Right lobe of liver (tissue), 6 donors: ENCODE measurements at regions not wholly inside any gene's neighbourhood (a gene's known extent, or its start where the extent isn't known, plus 50 kb on each side); places are given as distances from the start of the nearest gene placed in this dataset.

Experiments used
- ATAC-seq, 4 donors: fragments of 200-7000 bp; cut with Tn5 transposase; one replicate each; pipeline ENCODE4 v1.9.1; 2020; ENCODE audit warnings: mild to moderate bottlenecking in 4 of 4, moderate library complexity in 4 of 4
- DNase-seq, 3 donors: peaks; one replicate each; pipeline ENCODE4 v3.0.0-alpha.2; 2020
- H3K27ac ChIP-seq, 3 donors: fragments of 200-600 bp; one replicate each; pipeline ENCODE4 v1.8.0; 2022
- H3K27me3 ChIP-seq, 2 donors: fragments of 200-600 bp; one replicate each; pipeline ENCODE4 v1.8.0; 2022
- H3K36me3 ChIP-seq, 4 donors: fragments of 200-600 bp; sonication (generic) in 1 of 4; one replicate each; pipeline versions ENCODE4 v1.5.1 to v1.8.0; 2017 to 2022; ENCODE audit warnings: control low read depth in 1 of 4
- H3K4me1 ChIP-seq, 4 donors: fragments of 200-600 bp; sonication (generic) in 1 of 4; one replicate each; pipeline versions ENCODE4 v1.5.1 to v1.8.0; 2017 to 2022; ENCODE audit warnings: control low read depth in 1 of 4
- H3K4me3 ChIP-seq, 3 donors: fragments of 200-600 bp; one replicate each; pipeline ENCODE4 v1.8.0; 2022
- H3K9me3 ChIP-seq, 4 donors: fragments of 200-600 bp; sonication (generic) in 1 of 4; one replicate each; pipeline versions ENCODE4 v1.5.1 to v1.8.0; 2017 to 2022; ENCODE audit warnings: control low read depth in 1 of 4
- POLR2A ChIP-seq: fragments of 450-650 bp; IDR thresholded peaks from one replicate; pipeline ENCODE4 v1.6.1; 2017; ENCODE audit warnings: antibody characterized with exemption, mild to moderate bottlenecking
- WGBS: methylation state at CpG from one replicate; pipeline ENCODE4 v1.1.6; 2018; ENCODE audit warnings: low coverage, low lambda C conversion rate; ENCODE audit not compliant: insufficient coverage; ENCODE audit errors: missing lambda C conversion rate; 5-methylcytosine and 5-hydroxymethylcytosine counted together
- intact Hi-C, 2 donors: fragments of 100-400 bp; cut with DNase I; formaldehyde crosslinking; loops; one replicate each; pipeline versions ENCODE4 v1.11.2 to v1.14.1; 2022
- TF ChIP-seq, protein P1 (sequence below), 4 donors: fragments of 200-600 bp in 3 of 4; fragments of 450-650 bp in 1 of 4; IDR thresholded peaks; one replicate each; pipeline versions ENCODE4 v1.5.1 to v1.8.0; 2016 to 2022; ENCODE audit warnings: antibody characterized with exemption in 4 of 4, mild to moderate bottlenecking in 2 of 4
- donor health status: DM: no; HTN: yes; CAD: no.
- donor health status: DM: no; HTN: no; CAD: no.
- donor health status: DM: no; HTN: no; CAD: no.
- donor health status: DM: no; HTN: yes; CAD: no.
- donor health status: DM: no; HTN: yes; CAD: no.

DNA sequence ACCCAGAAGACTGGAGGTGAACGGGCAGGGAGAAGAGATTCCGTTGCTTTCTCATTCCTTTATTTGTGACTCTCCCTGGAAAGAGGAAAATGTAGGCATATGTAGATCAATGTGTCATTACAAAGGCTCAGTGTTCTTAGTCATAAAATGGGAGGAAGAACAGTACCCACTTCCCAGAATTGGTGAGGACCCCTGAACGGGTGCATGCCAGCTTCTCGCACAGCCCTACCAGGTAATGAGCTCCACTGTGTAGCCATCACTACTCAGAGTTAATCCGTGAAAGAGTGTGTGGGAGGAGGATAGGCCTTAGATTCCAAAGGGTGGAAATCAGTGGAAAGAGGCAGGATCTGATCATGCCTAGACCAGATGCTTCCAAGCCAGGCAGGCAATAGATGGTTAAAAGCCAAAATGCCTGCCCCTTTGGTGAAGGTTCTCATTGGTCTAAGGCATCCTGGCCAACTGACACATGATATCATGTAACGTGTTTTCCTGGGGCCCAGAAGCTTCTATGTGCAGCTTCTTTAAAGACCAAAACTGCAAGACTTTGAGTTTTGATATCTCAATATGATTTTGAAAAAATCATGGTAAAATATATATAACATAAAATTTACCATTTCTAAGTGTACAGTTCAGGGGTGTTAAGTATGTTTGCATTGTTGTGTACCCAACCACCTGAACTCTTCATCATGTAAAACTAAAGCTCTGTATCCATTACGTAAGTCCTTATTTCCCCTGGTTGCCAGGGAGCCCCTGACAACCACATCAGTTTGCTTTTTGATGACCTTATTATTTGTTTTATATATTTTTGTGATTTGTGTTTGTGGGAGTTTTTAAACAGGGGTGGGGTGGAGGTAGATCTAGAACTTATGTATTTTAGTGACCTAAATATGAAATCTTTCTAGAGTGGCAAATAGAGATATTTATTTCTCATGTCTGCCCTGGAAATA, 402.2 kb upstream of the CFAP20DC start:
- H3K9me3 ChIP-seq: no peaks in the 10 kb centered on the region
- DNase-seq (no peak), ATAC-seq (no peak)
- intact Hi-C loops: no loop called here
- no peak for TF ChIP-seq POLR2A
- TF ChIP-seq, protein P1, sequence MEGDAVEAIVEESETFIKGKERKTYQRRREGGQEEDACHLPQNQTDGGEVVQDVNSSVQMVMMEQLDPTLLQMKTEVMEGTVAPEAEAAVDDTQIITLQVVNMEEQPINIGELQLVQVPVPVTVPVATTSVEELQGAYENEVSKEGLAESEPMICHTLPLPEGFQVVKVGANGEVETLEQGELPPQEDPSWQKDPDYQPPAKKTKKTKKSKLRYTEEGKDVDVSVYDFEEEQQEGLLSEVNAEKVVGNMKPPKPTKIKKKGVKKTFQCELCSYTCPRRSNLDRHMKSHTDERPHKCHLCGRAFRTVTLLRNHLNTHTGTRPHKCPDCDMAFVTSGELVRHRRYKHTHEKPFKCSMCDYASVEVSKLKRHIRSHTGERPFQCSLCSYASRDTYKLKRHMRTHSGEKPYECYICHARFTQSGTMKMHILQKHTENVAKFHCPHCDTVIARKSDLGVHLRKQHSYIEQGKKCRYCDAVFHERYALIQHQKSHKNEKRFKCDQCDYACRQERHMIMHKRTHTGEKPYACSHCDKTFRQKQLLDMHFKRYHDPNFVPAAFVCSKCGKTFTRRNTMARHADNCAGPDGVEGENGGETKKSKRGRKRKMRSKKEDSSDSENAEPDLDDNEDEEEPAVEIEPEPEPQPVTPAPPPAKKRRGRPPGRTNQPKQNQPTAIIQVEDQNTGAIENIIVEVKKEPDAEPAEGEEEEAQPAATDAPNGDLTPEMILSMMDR (IDR thresholded peaks at IDR 0.05): no peak
- H3K4me3 ChIP-seq: no peak overlapping the region
- H3K36me3 ChIP-seq: no peaks in the 10 kb centered on the region
- no peaks in the 10 kb centered on the region for H3K27me3 ChIP-seq
- H3K4me1 ChIP-seq: no peaks in the 10 kb centered on the region
- H3K27ac ChIP-seq: no peak overlapping the region
- 62% methylated on average over 6 of the region's 7 CpGs for WGBS

DNA sequence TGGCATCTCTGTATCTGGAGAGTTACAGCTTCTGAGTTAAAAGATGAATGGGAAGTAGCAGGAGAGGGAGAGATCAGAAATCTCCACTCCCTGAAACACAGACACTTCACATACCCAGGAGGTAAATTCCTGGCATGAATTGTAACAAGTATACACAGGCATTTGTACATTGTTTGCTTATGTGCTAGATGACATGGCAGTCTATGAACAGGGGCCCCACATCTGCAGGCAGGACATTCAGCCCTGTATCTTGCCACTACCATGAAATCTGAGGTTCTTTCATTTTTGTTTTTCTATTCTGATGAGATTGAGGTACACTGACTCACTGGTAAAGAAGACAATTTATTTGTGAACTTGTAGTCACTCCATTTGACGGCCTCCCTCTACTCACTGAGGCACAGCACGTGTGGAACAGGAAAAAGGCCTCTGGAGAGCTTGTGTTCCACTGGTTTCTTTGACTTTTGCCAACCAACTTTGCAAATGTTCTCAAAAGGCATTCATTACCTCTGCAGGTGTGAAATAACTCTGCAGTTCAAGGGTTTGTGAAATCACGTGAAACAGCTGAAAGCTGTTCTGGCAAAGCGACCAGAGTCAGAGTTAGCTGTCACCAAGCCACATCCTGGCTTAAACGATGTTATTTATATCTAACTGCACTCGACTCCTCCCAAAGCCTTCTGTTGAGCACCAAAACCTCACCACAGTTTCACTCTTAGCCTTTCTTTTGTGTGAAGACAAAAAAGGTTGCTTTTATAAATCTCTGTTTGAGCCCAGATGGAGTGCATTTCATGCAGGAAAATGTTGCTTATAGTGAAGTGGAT, 401.3 kb upstream of the CFAP20DC start:
- Histone ChIP-seq H3K36me3 (no peaks in the 10 kb centered on the region), H3K4me1 (no peaks in the 10 kb centered on the region), H3K4me3 (no peak overlapping the region), H3K27ac (peak overlapping the region in 1 of 3 donors; percentile 3), H3K9me3 (no peaks in the 10 kb centered on the region), H3K27me3 (no peaks in the 10 kb centered on the region)
- WGBS: 36% methylated on average over 6 of the region's 6 CpGs
- intact Hi-C loops: no loop called here
- TF ChIP-seq, protein P1 (IDR thresholded peaks at IDR 0.05): no peak
- no peak for TF ChIP-seq POLR2A
- DNase-seq (no peak), ATAC-seq (peak; percentile 37 to 59 (median 44))

DNA sequence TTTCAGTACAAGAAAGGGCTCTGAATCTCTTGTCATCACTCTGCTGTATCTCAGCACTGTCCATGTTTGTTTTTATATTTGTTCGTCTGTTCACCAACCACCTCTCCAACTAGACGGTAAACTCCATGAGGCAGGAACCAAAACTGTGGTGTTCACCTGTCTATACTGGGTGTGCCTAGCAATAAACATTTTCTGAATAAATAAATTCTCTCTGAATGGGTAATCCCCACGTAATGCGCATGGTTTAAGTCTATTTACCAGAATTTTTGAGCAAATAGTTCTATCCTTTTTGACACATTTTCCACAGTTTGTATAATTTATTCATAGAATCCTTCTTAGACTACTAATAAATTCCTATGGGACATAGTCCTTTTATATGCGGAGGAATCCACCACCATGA, 400.6 kb upstream of the CFAP20DC start:
- 69% methylated on average over 5 of the region's 5 CpGs for WGBS
- Histone ChIP-seq H3K4me3 (no peak overlapping the region), H3K27me3 (no peaks in the 10 kb centered on the region), H3K27ac (peak overlapping the region in 1 of 3 donors; percentile 3), H3K4me1 (no peaks in the 10 kb centered on the region), H3K36me3 (no peaks in the 10 kb centered on the region), H3K9me3 (no peaks in the 10 kb centered on the region)
- ATAC-seq: no peak
- TF ChIP-seq POLR2A: no peak
- TF ChIP-seq, protein P1 (IDR thresholded peaks at IDR 0.05): no peak
- DNase-seq: no peak
- intact Hi-C loops: no loop called here

DNA sequence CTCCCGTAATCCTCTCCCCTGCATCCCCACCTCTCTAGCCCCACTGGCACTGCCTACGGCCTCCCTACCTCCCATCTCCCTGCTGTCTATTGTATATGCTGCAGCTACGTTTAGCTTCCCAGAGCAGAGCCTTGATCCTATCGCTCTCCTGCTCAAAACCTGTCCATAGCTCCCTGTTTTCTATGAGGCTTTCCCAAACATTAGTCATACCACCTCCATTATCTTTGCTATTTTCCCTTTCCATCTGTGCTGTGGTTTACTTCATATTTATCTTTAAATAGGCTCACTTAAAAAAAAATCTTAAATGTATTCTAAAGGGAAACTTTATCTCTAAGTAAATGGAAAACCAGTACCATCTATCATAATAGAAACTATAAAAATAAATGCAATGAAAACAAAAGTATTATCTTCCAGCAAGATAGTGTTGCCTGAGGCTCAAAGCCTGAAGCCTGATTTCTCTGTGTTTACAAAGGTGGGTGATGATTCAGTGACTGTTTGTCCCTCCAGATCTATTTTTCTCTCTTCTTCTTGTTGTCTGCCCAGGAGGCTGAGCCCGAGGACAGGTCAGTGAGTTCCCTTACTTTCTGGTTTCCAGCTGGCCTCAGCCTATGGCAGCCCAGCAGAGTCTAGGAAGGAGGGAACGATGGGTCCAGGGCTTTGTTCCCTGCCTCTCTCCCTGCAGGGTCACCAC, 397.1 kb upstream of the CFAP20DC start:
- no peak for DNase-seq
- Histone ChIP-seq H3K4me1 (no peaks in the 10 kb centered on the region), H3K27me3 (no peaks in the 10 kb centered on the region), H3K36me3 (no peaks in the 10 kb centered on the region), H3K27ac (no peak overlapping the region), H3K4me3 (no peak overlapping the region), H3K9me3 (no peaks in the 10 kb centered on the region)
- ATAC-seq: no peak
- no peak for TF ChIP-seq POLR2A
- TF ChIP-seq, protein P1 (IDR thresholded peaks at IDR 0.05): no peak
- WGBS: 63% methylated on average over 6 of the region's 6 CpGs
- intact Hi-C loops: no loop called here
